Keratinocyte (primary cell): ENCODE measurements at regions not wholly inside any gene's neighbourhood (a gene's known extent, or its start where the extent isn't known, plus 50 kb on each side); places are given as distances from the start of the nearest gene placed in this dataset.

Experiments used
- CTCF ChIP-seq, 3 experiments: IDR thresholded peaks in 1 of 3; conservative IDR thresholded peaks in 1 of 3; optimal IDR thresholded peaks in 1 of 3; 2 replicates in 2 of 3; 3 replicates in 1 of 3; pipeline versions ENCODE3 to v1.5.1; 2011; ENCODE audit warnings: low read length in 3 of 3, mild to moderate bottlenecking in 3 of 3, moderate library complexity in 2 of 3, control low read depth in 1 of 3, inconsistent platforms in 1 of 3; ENCODE audit not compliant: insufficient read depth in 2 of 3; ENCODE audit errors: extremely low read depth in 1 of 3
- EZH2 ChIP-seq: IDR thresholded peaks from one replicate; pipeline ENCODE4 v1.6.1; 2012; ENCODE audit warnings: inconsistent platforms, mild to moderate bottlenecking, low read length, moderate library complexity

GRCh38 chr1:58197811-58198210, 348.7 kb downstream of the OMA1 start:
- no peak for TF ChIP-seq EZH2
- no peak for TF ChIP-seq CTCF (optimal IDR thresholded peaks at IDR 0.05 in 1 of 3, IDR thresholded peaks at IDR 0.05 in 1 of 3, conservative IDR thresholded peaks at IDR 0.05 in 1 of 3; ENCODE audit: extremely low read depth in 1 of 3, insufficient read depth in 2 of 3, low read length in 3 of 3)
